Activated B cell treated with CpG ODN at 0.5 μM for 24 hours (primary cell): ENCODE measurements at regions not wholly inside any gene's neighbourhood (a gene's known extent, or its start where the extent isn't known, plus 50 kb on each side); places are given as distances from the start of the nearest gene placed in this dataset.

ENCODE experiments used
- ATAC-seq: fragments of 200-7000 bp; cut with Tn5 transposase; one replicate; pipeline ENCODE4 v1.10.0; 2021; ENCODE audit warnings: low read depth, mild to moderate bottlenecking, moderate library complexity
- CTCF ChIA-PET: fragments of 350-600 bp; sonication (Branson Sonifier 250); formaldehyde crosslinking; loops from one replicate; lab custom pipeline; 2021; ENCODE audit warnings: antibody characterized with exemption; lab: Charles Lee
- POLR2A ChIA-PET: fragments of 350-600 bp; sonication (Branson Sonifier 250); formaldehyde crosslinking; loops from one replicate; lab custom pipeline; 2021; ENCODE audit warnings: antibody characterized with exemption; lab: Charles Lee
- DNase-seq: peaks from one replicate; pipeline ENCODE4 v3.0.0; 2022
- H3K27ac Mint-ChIP-seq: one replicate; pipeline ENCODE4 v1.8.0; 2020; ENCODE audit warnings: mixed read lengths
- H3K27me3 Mint-ChIP-seq: one replicate; pipeline ENCODE4 v1.8.0; 2021; ENCODE audit warnings: mixed read lengths
- H3K36me3 Mint-ChIP-seq: one replicate; pipeline ENCODE4 v1.8.0; 2021; ENCODE audit warnings: low read depth, mixed read lengths
- H3K4me1 Mint-ChIP-seq: one replicate; pipeline ENCODE4 v1.8.0; 2021; ENCODE audit warnings: mixed read lengths
- H3K4me3 Mint-ChIP-seq: one replicate; pipeline ENCODE4 v1.8.0; 2020; ENCODE audit warnings: mild to moderate bottlenecking, mixed read lengths
- H3K9me3 Mint-ChIP-seq: one replicate; pipeline ENCODE4 v1.8.0; 2020; ENCODE audit warnings: mixed read lengths
- CTCF ChIP-seq: fragments of 200-600 bp; IDR thresholded peaks from one replicate; pipeline ENCODE4 v1.8.0; 2022; ENCODE audit warnings: antibody characterized with exemption, mild to moderate bottlenecking
- intact Hi-C: fragments of 100-400 bp; cut with micrococcal nuclease; formaldehyde crosslinking; loops from one replicate; pipeline ENCODE4 v1.15.1; 2024

- H3K27ac Mint-ChIP-seq = no peak overlapping the region
- intact Hi-C loops = no loop called here
- no peak overlapping the region for H3K4me3 Mint-ChIP-seq
- no peaks in the 10 kb centered on the region for H3K27me3 Mint-ChIP-seq
- no peaks in the 10 kb centered on the region for H3K36me3 Mint-ChIP-seq
- H3K9me3 Mint-ChIP-seq = no peaks in the 10 kb centered on the region
- ChIA-PET CTCF (no interaction called here), POLR2A (no interaction called here)
- no peak for TF ChIP-seq CTCF
- H3K4me1 Mint-ChIP-seq = no peaks in the 10 kb centered on the region
- DNase-seq (no peak), ATAC-seq (no peak)
Measured at GRCh38 chr7:10655031-10655430, 318.6 kb upstream of the PHF14 start.

- H3K4me3 Mint-ChIP-seq = no peak overlapping the region
- ChIA-PET POLR2A (no interaction called here), CTCF (no interaction called here)
- H3K27me3 Mint-ChIP-seq = no peaks in the 10 kb centered on the region
- no peaks in the 10 kb centered on the region for H3K4me1 Mint-ChIP-seq
- H3K9me3 Mint-ChIP-seq = no peaks in the 10 kb centered on the region
- ATAC-seq (no peak), DNase-seq (no peak)
- intact Hi-C loops = no loop called here
- no peak overlapping the region for H3K27ac Mint-ChIP-seq
- H3K36me3 Mint-ChIP-seq = no peaks in the 10 kb centered on the region
- no peak for TF ChIP-seq CTCF
Measured at GRCh38 chr7:10657201-10657600, 316.5 kb upstream of the PHF14 start.

DNA sequence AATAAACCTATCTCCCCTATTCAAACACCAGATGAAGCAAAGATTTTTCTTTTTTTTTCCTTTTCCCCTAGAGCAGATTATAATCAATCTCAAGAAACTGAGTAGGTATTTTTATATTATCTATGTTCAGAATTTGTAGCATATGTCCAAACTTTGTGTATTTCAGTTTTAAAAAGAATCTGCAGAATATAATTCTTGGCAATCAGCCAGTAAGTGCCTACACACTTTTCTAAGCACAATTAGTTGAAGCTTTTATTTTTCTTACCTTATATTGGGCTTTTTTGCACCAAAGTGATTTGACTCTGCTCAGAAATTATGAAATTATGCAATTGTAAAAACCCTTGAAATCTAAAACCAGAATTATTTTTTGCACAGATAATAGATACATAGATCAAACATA lies 315.8 kb upstream of the PHF14 start:
- POLR2A ChIA-PET = no interaction called here
- no peak overlapping the region for H3K27ac Mint-ChIP-seq
- no peaks in the 10 kb centered on the region for H3K36me3 Mint-ChIP-seq
- no peaks in the 10 kb centered on the region for H3K27me3 Mint-ChIP-seq
- H3K4me3 Mint-ChIP-seq = no peak overlapping the region
- DNase-seq (no peak), ATAC-seq (no peak)
- intact Hi-C loops = no loop called here
- CTCF ChIA-PET = no interaction called here
- no peaks in the 10 kb centered on the region for H3K4me1 Mint-ChIP-seq
- no peaks in the 10 kb centered on the region for H3K9me3 Mint-ChIP-seq
- TF ChIP-seq CTCF = no peak

DNA sequence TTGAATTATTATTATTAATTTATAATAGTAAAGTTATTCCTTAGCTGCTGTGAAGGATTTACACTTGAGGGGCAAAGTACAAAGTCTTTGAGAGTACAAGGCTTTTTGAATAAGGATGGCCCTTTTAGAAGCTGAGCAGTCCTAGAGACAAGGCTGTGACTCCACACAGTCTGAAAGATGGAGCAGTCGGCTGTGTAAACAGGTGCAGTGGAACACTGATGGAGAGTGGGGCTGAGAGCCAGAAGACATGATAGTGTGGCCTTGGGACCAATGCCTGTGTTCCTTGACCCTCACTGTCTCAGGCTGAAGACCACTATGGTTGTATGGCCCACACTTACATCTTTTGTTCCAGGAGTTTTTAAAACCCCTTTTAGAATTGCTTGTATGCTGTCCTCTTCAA lies 311.2 kb upstream of the PHF14 start:
- no peak for DNase-seq
- CTCF ChIA-PET = no interaction called here

More for the DNA sequence above, 311.2 kb upstream of the PHF14 start:
- Mint-ChIP-seq H3K4me3 (no peak overlapping the region), H3K27me3 (no peaks in the 10 kb centered on the region), H3K9me3 (no peaks in the 10 kb centered on the region), H3K36me3 (no peaks in the 10 kb centered on the region), H3K4me1 (no peaks in the 10 kb centered on the region), H3K27ac (no peak overlapping the region)
- intact Hi-C loops = loop anchor here (10.0 kb wide), 1 partner anchor 688 kb away; no protein-coding TSS in a partner anchor
- no peak for TF ChIP-seq CTCF
- ATAC-seq = no peak
- POLR2A ChIA-PET = no interaction called here
